ENCODE measurements at regions not wholly inside any gene's neighbourhood (a gene's known extent, or its start where the extent isn't known, plus 50 kb on each side); places are given as distances from the start of the nearest gene placed in this dataset.

GRCh38 chr22:46076651-46077339 is 73.5 kb upstream of the PPARA start:
- Histone ChIP-seq H3K36me3 (peaks cover 25% of the 10 kb centered on the region), H3K9me3 (no peaks in the 10 kb centered on the region), H3K27me3 (ENCODE audit: low read depth) (no peaks in the 10 kb centered on the region), H3K4me3 (peak overlapping the region; percentile 93), H3K27ac (peak overlapping the region; percentile 98), H3K4me1 (peaks cover 70% of the 10 kb centered on the region)
- DNase-seq: peak; percentile 50
- no peak for TF ChIP-seq CTCF (IDR thresholded peaks at IDR 0.05)
- intact Hi-C loops (cut with DNase I): no loop called here
- ATAC-seq: peak; percentile 5 to 8

- no peak for ATAC-seq
These were observed 72.6 kb upstream of the PPARA start for GRCh38 chr22:46077669-46078099.

GRCh38 chr22:46078241-46079092 is 71.9 kb upstream of the PPARA start:
- Histone ChIP-seq H3K4me3 (peak overlapping the region; percentile 93), H3K36me3 (peaks cover 29% of the 10 kb centered on the region), H3K27me3 (ENCODE audit: low read depth) (no peaks in the 10 kb centered on the region), H3K27ac (peak overlapping the region; percentile 98), H3K4me1 (peaks cover 87% of the 10 kb centered on the region), H3K9me3 (no peaks in the 10 kb centered on the region)
- TF ChIP-seq CTCF (IDR thresholded peaks at IDR 0.05): no peak
- intact Hi-C loops (cut with DNase I): no loop called here
- ATAC-seq (peak; percentile 48 to 52), DNase-seq (peak; percentile 75)

More at GRCh38 chr22:46077669-46078099, 72.6 kb upstream of the PPARA start:
- Histone ChIP-seq H3K36me3 (peaks cover 25% of the 10 kb centered on the region), H3K4me3 (peak overlapping the region; percentile 93), H3K27ac (peak overlapping the region; percentile 98), H3K27me3 (ENCODE audit: low read depth) (no peaks in the 10 kb centered on the region), H3K9me3 (no peaks in the 10 kb centered on the region), H3K4me1 (peaks cover 79% of the 10 kb centered on the region)
- no peak for TF ChIP-seq CTCF (IDR thresholded peaks at IDR 0.05)
- intact Hi-C loops (cut with DNase I): no loop called here
- DNase-seq: peak; percentile 31

- Histone ChIP-seq H3K4me3 (peak overlapping the region; percentile 93), H3K9me3 (no peaks in the 10 kb centered on the region), H3K27ac (peak overlapping the region; percentile 98), H3K4me1 (peaks cover 93% of the 10 kb centered on the region), H3K36me3 (peaks cover 35% of the 10 kb centered on the region), H3K27me3 (ENCODE audit: low read depth) (no peaks in the 10 kb centered on the region)
- no peak for TF ChIP-seq CTCF (IDR thresholded peaks at IDR 0.05)
- intact Hi-C loops (cut with DNase I): no loop called here
- DNase-seq (peak; percentile 39), ATAC-seq (no peak)
These were observed 71.0 kb upstream of the PPARA start for GRCh38 chr22:46079093-46079860.
